Left forelimb (tissue), 1 donor: ENCODE measurements at regions not wholly inside any gene's neighbourhood (a gene's known extent, or its start where the extent isn't known, plus 50 kb on each side); places are given as distances from the start of the nearest gene placed in this dataset.

ENCODE experiments used
- DNase-seq: peaks from one replicate; pipeline ENCODE4 v3.0.0-alpha.2; 2018; ENCODE audit warnings: low spot score

DNA sequence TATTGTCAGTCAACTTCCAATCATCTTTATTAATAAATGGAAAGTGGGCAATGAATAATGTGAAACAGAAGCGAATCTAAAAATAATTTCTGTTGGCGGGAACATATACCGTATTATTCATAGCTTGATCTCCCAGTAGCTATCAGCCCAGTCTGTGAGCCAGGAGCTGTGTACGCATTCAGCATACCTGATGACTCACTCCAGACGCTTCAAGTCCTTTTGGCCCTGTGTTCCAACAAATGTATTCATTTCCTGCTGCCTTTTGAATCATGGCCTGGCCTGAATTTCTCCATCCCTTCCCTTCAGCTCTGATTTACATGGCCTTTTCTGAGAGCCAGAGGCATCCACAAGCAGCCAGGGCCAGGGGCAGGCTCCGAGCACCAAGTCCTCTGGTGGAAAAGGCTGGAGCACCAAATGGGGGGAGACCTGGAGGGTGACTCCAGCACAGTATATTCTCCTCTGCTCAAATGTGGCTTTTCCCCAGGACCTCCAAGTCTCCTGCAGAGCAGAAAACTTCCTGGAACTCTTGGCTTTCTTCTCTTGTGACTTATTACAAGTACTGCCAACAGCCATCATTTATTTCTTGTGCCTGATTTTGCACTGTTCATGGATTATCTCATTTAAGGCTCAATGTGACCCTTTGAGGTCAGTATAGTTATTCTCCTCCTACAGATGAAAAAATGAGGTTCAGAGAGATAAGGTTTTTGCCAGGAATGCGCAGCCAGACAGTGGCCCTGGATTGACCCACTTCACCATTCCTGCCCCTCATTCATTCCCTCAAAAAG, 108.7 kb downstream of the EN1 start:
- no peak for DNase-seq

DNA sequence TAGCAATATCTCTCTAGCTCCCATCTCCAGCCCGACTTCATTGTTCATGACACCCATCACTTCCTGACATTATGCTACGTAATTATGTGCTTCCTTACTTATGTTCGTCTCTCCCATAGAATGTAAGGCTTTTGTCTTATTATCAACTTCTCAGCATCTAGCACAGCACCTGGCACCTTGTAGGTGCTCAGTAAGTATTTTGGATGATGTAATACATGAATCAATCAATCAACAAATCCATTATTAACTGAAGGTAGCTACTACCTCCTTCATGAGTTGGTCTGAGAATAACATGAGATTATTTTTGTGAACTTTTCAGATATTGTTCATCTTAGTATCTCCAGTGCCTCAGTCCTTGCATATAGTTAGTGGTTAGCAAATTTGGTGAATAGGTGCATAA, 109.3 kb downstream of the EN1 start:
- DNase-seq, result no peak

DNA sequence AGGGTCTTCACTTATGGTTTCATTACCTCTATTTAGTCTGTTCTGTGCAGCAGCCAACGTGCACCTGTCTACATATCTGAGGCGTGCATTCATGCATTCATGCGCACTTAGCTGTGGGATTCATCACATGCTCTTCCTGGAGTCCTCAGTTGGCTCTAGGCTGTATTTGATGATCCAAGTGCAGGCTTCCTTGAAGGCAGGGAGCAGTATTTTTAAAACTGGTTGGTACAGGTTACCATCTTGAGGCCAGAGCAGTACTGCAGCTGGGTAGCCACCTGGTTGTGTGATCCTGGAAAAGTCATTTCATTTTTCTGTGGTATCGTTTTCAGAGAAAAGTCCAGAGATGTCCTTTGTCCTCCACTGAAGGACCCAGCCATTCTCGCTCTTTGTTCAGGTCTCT, 109.8 kb downstream of the EN1 start:
- no peak for DNase-seq

DNA sequence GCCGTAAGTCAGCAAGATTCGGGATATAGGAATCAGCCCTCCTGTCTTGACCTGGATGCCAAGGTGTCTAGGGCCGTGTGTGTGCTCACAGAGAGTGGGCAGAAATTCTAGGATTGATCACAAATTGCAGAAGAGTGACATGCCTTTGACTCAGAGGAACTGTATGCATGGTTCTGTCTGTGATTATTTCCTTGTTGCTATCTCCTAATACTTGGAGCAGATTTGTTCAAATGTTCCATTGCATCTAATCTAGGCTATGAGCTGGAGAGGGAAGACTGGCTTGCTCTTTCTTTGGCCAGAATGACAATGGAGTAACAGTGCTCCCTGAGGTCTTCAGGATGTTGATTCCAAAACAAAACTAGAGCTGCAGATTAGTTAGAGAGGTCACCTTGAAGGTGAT, 115.0 kb downstream of the EN1 start:
- DNase-seq, result no peak

DNA sequence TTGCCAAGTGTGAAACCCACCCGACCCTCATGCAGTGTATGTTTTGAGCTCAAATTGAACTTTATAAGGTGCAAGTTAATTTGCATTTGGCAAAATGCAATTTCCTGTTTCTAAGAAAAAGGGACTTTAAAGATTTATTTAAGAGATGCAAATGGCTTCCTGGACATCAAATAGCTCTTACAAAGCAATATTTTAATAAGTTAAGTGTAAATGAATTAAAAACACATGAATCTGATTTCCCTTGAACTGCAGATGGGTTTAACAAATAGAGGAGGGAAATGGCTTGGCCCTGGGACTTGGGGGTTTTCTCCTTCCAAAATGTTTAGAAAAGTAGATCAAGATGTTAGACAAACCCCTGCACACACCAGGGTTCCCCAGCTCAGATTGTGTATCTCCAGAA, 116.0 kb downstream of the EN1 start:
- DNase-seq, result no peak

DNA sequence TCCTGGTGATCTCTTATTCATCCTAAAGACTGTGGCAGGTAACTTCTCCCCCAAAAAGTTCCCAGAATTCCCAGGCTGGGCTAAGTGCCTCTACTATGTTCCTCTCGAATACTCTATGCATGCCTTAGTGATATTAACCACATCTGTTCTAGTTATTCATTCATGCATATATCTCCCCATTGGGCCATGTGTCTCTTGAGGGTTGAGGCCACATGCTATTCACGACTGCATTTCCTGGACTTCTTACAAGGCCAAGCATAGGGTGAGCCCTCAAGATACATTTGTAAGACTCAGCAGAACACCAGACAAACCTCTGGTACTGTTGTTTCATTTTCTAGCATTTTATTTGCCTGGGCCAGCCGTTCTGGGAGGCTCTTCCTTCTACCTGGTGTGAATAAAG, 117.0 kb downstream of the EN1 start:
- no peak for DNase-seq

DNA sequence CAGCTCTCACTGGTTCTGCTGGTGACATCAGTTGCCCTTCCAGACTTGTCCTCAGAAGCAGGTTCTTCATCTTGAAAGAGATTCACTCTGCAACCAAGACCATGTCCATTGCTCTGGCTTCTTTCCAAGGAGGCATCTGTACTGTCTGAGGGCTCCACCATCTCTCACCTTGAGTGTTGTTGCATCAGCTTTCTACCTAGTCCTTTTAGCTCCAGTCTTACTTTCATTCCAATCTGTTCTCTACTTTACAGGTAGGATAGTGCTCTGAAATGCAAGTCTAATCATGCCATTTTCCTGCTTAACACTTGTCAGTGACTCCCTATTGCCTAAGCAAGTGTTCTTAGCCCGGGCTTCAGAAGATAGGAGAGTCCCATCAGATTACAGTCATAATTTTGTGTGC, 117.7 kb downstream of the EN1 start:
- DNase-seq, result no peak

DNA sequence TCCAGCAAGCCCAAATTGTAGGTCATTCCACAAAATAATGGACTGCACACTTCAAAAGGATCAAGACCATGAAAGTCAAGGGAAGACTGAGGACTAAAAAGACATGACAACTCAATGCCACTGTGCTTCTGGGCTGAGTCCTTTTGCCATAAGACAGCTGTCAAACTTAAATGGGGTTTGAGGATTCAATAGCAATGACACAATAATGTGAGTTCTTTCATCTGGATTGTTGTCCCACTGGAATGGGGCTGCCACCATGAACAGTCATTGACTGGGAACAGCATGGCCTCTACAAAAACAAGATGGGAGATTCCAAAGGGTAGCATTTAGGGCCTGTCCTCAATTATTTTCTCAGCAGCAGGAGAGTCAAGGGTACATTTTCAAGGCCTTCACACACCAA, 118.5 kb downstream of the EN1 start:
- DNase-seq, result no peak

DNA sequence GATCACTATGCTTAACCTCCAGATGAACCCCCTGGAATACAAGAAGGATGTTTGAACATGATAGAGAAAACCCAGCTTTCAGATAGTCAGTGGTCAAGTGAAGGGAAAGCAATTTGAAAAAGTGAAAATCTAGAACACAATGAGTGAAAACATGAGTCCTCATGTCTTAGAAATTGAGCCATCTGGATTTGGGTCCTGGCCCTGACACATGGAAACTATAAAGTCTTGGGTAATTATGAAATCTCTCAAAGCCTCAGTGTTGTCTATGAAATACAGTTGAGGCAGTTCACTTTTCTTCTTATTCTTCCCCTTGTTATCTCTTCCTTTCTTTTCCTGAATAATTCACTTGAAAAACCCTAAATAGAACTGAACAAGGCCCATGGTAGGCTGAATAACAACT, 120.6 kb downstream of the EN1 start:
- no peak for DNase-seq

DNA sequence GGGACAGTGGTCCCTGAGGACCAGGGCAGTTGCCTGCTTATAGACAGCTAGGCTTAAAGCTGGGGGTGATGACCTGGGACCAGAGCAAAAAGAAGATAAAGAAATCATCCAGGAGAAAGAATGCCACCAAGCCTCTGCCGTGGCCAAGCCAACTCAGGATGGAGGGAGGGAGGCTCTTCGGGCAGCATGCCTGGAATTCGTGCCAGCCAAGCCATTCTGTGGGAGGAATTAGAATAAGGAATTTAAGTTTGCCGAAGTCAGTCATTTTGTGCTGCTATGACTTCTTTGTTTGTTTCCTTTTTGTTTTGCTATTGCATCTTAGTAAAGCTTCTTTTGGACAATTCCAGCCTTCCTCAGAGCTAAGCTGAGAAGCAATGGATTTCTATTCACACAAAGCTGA, 124.1 kb downstream of the EN1 start:
- DNase-seq, result no peak

DNA sequence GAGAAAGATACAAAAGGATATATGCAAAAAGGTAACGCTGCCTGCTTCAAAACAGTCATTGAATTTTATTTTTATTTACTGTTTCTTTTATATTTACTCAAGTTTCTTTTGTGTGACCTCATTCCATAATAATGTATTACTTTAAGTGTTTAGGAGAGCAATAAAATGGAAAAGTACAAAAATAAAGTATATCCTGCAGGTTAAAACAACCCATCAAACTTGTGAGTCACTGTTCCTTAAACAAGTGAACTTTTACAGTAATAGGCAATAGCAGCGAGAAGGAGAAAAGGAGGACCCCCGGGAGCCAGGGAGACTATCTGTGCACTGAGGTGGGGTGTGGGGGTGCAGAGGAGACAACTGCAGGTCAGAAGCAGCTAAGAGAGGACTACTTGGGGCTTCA, 124.5 kb downstream of the EN1 start:
- DNase-seq, result no peak

DNA sequence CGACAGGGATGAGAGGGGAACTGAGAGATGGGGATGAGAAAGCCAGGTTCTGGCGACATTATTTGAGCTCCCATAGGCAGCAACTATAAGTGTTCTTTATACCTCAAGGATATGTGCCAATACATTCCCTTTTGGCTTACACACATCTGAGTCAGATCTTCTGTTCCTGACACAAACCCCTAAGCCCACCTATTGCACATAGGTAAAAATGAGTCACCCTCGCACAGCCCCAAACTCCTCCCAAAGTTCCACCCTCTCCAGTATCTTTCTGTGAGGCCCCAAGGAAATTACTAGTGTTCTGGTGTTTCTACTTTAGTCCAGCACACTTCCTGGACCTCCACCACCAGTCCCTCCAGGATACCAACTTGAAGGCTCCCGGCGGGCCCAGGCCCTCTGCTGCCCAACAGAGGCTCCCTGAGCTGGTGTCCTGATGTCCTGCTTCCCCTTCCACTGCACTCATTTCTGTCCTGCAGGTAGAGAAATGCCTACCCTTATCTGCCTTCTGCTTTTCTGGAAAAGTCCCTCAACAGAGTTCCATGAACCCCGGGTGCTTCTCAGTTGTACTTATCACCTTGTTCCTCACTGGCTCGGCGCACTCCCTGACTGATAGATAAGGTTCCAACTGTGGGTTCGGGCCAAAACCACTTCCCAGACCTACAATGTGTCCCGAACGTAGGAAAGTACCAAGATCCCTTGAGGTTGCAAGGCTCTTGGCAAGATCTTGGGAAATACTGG, 125.5 kb downstream of the EN1 start:
- DNase-seq, result no peak

DNA sequence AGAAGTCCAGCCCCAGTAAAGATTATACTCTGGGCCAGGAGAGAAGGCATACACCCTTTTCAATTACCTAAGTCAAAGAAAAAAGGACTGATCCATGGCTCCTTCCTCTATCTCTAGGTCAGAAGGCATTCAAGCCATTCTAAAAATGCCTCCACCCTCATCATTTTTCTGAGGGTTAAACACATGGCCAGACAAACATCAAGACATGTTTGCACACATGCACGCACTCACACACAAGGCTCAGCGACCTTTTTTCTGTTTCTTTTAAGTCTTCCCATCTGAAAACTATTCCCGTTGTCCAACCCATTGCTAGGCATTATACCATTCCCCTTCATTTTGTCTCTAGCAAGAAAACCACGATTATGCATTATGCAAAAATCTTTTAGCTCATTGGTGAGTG, 126.6 kb downstream of the EN1 start:
- DNase-seq, result no peak

DNA sequence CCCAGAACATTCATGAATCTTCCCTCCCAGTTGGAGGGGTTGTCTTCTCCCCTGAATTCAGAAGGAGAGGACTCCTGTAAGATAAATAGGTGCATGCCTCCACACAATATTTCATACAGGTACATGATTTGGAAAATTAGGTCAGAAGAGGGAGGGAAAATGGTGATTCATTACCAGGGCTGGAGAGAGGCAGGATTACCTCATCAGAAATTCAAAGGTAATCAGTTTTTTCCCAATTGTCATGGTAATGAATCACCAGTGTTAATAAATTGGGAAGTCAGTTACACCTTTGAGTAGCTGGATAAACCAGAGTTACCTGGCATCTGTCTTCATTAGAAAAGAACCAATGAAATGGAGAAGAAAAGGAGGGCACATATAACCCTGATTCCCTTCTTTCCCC, 128.5 kb downstream of the EN1 start:
- no peak for DNase-seq

DNA sequence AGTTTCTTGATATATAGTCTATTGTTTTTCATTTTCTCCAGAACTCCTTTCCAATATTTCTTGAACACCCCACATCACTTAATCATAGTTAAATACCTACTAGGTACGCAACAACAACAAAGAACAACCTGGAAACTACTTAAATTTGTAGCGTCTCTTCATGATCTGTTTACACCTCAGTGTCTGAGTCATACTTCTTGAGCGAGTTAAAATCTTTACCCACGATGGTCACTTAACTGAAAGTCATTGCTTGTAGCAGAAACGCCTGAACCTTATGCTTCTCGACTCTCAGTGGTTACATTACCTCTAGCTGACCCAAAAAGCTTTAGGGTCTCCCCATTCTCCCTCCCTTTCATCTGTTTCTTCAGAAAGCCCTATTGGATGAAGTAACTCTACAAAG, 131.3 kb downstream of the EN1 start:
- DNase-seq, result no peak

DNA sequence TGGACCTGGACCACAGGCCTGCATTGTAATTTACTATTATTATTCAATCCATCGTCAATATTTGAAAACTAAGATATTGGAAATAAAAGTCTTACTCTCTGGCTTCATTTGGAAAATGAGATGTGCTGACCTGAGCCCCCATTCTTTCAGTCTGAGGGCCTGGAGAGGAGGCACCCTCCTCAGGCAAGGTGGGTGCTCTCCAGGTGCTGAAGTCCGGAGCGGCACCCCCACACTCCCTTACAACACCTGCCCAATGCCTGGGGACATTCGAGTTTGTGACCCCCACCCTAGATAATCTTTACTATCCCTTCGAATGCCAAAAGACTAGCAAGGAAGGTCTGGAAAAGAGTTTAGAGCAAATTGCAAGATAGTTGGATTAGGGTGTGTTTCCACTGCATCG, 133.3 kb downstream of the EN1 start:
- no peak for DNase-seq

DNA sequence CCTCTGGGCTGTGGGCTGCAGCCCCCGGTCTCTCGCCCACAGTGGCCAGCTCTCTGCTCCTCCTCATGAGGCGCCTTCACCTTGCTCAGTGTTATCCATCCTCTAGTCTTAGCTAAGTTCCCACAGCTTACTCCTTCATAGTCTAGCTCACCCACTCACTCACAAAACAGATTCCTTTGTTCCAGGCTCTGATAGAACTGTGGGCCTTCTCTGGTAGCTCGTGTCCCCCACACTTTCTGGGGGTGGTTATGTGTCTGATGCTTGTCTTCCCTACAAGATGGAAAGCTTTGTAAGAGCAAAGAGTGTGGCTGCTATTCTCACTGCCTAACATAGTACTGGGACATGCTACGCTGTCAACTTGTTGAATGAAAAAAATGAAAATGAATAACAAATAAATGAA, 135.8 kb downstream of the EN1 start:
- no peak for DNase-seq

DNA sequence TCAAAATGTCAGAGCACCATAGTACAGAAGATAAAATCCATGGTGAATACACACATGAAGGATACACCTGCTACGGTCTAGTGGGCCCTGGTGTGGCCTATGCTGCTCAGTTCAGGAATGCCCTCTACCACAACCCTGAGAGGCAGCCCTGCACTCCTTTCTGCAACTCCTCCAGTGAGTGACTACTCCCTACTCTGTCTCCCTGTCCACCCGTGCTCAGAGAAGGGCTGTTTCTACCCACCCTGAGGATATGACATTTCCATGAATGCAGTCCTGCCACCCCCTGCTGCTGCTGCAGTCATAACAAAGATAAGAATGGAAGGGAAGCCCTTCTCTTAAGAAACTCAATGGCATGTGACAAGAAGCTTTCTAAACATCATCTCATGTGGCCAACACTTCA, 137.0 kb downstream of the EN1 start:
- DNase-seq, result no peak

DNA sequence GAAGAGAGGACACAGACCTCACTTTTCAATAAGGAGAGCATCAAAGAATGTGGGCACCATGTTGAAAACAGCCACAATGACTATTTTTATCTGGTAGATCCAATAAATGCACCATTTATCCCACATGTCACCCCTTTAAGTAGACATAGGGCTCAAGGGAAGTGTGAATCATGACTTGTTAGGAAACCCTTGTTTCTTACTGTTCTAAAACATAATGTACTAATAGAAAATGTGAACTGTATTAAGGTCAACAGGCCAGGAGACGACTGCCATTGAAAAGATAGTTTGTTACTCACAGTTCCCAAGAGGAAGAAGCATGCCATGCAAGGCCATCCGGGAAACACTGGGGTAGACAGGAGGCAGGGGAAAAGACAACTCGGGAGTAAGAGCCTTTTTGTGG, 137.7 kb downstream of the EN1 start:
- no peak for DNase-seq

DNA sequence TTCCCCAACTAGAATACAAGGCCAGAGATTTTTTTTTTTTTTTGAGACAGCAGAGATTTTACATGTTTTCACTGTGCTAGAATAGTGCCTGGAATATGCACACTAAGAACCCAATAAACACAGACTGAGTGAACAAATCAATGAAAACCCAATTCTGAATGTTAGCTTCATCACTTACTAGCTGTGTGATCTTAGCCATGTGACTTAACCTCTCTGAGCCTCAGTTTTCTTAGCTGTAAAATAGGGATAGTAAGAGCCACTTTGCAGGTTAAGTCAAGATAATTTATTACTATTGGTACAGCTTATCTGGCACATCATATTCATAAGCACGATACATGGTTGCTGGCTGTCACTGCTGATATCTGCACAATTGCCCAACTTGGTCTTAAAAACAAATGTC, 140.6 kb downstream of the EN1 start:
- no peak for DNase-seq

DNA sequence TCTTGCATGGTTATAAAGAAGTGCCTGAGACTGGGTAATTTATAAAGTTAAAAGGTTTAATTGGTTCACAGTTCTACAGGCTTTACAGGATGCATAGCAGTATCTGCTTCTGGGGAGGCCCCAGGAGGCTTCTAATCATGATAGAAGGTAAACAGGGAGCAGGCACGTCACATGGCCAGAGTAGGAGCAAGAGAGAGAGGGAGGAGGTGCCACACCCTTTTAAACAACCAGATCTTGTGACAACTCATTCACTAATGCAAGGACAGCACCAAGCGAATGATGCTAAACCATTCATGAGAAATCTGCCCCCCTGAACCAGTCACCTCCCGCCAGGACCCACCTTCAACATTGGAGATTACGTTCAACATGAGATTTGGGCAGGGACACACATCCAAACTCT, 141.1 kb downstream of the EN1 start:
- no peak for DNase-seq

DNA sequence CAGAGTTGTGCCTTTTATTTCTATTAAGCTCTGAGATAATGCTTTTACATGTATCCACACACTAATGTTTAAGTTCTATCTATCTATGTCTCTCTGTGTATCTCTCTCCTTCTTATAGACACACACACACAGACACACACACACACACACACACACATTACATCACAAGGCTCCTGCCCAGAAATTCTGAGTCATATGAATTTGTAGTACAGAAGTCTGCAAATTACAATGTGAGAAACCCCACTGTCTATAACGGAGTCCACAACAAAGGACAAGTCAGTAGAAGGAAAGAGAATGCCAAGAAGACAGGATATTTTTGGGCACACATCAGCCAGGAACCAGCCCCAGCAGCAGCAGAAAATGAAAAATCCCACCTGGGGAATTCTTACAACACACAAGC, 142.4 kb downstream of the EN1 start:
- DNase-seq, result no peak

DNA sequence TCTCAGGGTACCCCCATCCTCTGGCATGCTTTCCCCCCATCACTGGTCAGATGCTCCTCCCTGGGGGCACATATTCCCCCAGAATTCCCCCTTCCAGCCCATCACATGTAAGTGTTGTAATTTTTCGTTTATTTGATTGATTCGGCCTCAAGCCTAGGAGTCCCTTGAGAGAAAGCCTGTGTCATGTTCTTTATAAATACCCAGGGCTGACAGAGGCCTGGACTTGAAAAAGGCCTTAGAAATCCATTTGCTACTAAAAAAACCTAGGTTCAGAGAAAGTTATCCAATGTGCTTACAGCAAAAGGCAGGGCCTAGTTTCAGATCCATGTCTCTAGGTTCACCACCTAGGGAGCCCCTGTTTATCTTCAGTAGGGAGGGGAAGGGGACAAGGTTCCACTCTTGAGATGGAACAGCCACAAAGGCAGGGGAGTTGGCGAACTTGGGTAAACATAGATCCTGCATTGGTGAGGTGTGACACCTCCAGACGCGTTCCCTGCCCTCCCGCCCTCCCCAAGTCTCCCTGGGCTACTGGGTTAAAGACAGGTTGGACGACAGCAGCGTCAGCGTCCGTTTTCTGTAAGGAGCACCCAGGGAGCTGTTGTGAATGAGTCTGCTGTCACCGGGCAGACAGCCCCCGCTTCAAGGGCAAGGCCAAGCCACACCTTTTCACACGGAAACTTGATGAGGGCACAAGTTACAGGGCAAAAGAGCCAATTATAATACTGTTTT, 147.8 kb downstream of the EN1 start:
- DNase-seq, result no peak
